ENCODE measurements at regions not wholly inside any gene's neighbourhood (a gene's known extent, or its start where the extent isn't known, plus 50 kb on each side); places are given as distances from the start of the nearest gene placed in this dataset.

DNA sequence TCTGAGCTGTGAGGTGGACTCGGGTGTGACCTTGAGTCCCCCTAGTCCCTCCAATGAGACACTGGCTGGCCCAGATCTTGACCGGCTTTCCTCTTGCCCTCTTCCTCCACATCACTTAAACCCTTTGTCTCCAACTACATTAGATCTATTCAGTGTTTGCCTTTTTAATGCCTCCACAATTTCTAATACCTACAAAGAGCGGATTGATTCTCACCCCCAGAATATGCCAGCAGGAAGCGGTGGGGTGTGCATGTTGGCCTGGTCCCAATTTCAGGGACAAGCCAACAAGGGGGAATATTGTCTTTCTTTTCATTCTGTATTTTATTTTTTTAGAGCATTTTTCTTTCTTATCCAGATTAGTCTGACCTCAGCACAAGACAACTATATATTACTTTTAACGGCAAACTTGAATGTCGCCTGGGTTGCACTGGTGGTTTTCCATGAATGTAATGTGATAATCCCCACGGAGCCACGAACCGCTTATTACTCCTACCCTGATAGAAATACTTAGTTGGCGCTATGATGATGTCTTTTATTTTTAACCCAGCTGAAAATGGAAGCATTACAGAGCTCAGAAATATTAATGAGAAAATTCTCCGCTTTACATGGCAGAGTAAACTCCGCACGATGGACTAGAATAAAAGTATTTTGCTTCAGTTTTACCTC lies 68.5 kb upstream of the MYO10 start:
- peaks cover 0 to 2% (median 0%) of the 10 kb centered on the region in 3 donors for H3K4me1 ChIP-seq (ENCODE audit: control insufficient read depth in 2 of 3, insufficient read depth in 2 of 3, low read depth in 1 of 3, low read length in 3 of 3)
- no peaks in the 10 kb centered on the region for H3K36me3 ChIP-seq (ENCODE audit: control insufficient read depth in 2 of 3, insufficient read depth in 3 of 3, low read length in 3 of 3)
- H3K27ac ChIP-seq (ENCODE audit: low read depth in 2 of 2, low read length in 2 of 2) = no peak overlapping the region
- no peak for DNase-seq
- H3K9me3 ChIP-seq (ENCODE audit: control insufficient read depth in 2 of 3, insufficient read depth in 1 of 3, low read length in 3 of 3) = no peaks in the 10 kb centered on the region
- H3K9ac ChIP-seq (ENCODE audit: low read length in 3 of 3) = no peak overlapping the region
- no peaks in the 10 kb centered on the region for H3K27me3 ChIP-seq (ENCODE audit: control insufficient read depth, insufficient read depth, low read length)
- TF ChIP-seq, protein P1, sequence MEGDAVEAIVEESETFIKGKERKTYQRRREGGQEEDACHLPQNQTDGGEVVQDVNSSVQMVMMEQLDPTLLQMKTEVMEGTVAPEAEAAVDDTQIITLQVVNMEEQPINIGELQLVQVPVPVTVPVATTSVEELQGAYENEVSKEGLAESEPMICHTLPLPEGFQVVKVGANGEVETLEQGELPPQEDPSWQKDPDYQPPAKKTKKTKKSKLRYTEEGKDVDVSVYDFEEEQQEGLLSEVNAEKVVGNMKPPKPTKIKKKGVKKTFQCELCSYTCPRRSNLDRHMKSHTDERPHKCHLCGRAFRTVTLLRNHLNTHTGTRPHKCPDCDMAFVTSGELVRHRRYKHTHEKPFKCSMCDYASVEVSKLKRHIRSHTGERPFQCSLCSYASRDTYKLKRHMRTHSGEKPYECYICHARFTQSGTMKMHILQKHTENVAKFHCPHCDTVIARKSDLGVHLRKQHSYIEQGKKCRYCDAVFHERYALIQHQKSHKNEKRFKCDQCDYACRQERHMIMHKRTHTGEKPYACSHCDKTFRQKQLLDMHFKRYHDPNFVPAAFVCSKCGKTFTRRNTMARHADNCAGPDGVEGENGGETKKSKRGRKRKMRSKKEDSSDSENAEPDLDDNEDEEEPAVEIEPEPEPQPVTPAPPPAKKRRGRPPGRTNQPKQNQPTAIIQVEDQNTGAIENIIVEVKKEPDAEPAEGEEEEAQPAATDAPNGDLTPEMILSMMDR (IDR thresholded peaks at IDR 0.05; ENCODE audit: borderline replicate concordance, extremely low read depth, insufficient read depth) = no peak
- intact Hi-C loops (cut with DNase I) = no loop called here
- no peak overlapping the region for H3K4me3 ChIP-seq (ENCODE audit: low read length in 3 of 3)
- no peak for FAIRE-seq

DNA sequence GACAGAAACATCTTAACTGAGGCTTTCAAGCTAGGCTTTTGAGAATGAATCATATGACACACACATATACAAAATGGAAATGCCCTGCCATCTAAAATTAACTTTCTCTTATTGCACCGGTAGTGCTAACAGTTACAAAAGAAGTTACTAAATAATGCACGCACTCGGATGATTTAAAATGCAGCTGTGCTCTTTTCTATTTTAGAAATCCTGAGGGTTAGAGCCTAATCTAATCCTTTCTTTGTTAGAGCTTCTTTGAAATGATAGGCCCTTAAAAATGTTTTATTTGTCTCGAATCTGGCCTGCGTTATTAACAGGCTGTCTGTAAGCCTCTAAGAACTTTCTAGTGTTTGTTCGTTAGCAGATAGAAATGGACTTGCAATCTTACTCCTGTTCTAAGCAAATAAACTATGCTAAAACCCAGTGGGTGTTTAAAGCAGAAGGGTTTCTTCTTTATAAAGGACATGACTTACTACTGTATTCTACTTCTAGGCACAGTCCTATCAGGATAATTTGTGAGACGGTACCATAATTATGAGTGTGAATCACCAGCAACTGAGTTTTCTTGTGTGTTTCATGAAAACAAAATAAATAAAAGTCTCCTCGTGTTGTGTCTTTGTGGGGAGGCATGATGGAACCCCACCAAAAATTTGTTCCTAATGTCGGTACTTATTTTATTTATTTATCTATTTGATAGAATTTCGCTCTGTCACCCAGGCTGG lies 69.2 kb upstream of the MYO10 start:
- H3K4me3 ChIP-seq (ENCODE audit: low read length in 3 of 3) = no peak overlapping the region
- no peak overlapping the region for H3K27ac ChIP-seq (ENCODE audit: low read depth in 2 of 2, low read length in 2 of 2)
- no peak overlapping the region for H3K9ac ChIP-seq (ENCODE audit: low read length in 3 of 3)

GRCh38 chr5:17012289-17012688 lies 76.2 kb upstream of the MYO10 start:
- Histone ChIP-seq H3K9me3 (ENCODE audit: control insufficient read depth in 2 of 3, insufficient read depth in 1 of 3, low read length in 3 of 3) (no peaks in the 10 kb centered on the region), H3K27ac (ENCODE audit: low read depth in 2 of 2, low read length in 2 of 2) (no peak overlapping the region), H3K4me1 (ENCODE audit: control insufficient read depth in 2 of 3, insufficient read depth in 2 of 3, low read depth in 1 of 3, low read length in 3 of 3) (no peaks in the 10 kb centered on the region), H3K4me3 (ENCODE audit: low read length in 3 of 3) (no peak overlapping the region), H3K27me3 (ENCODE audit: control insufficient read depth, insufficient read depth, low read length) (no peaks in the 10 kb centered on the region), H3K9ac (ENCODE audit: low read length in 3 of 3) (no peak overlapping the region), H3K36me3 (ENCODE audit: control insufficient read depth in 2 of 3, insufficient read depth in 3 of 3, low read length in 3 of 3) (no peaks in the 10 kb centered on the region)
- TF ChIP-seq, protein P1 (IDR thresholded peaks at IDR 0.05; ENCODE audit: borderline replicate concordance, extremely low read depth, insufficient read depth) = no peak
- DNase-seq = no peak
- intact Hi-C loops (cut with DNase I) = no loop called here
- FAIRE-seq = no peak

More for the DNA sequence above, 69.2 kb upstream of the MYO10 start:
- FAIRE-seq (no peak), DNase-seq (no peak)
- Histone ChIP-seq H3K27me3 (ENCODE audit: control insufficient read depth, insufficient read depth, low read length) (no peaks in the 10 kb centered on the region), H3K36me3 (ENCODE audit: control insufficient read depth in 2 of 3, insufficient read depth in 3 of 3, low read length in 3 of 3) (no peaks in the 10 kb centered on the region), H3K9me3 (ENCODE audit: control insufficient read depth in 2 of 3, insufficient read depth in 1 of 3, low read length in 3 of 3) (no peaks in the 10 kb centered on the region), H3K4me1 (ENCODE audit: control insufficient read depth in 2 of 3, insufficient read depth in 2 of 3, low read depth in 1 of 3, low read length in 3 of 3) (peaks cover 0 to 2% (median 0%) of the 10 kb centered on the region in 3 donors)
- TF ChIP-seq, protein P1 (IDR thresholded peaks at IDR 0.05; ENCODE audit: borderline replicate concordance, extremely low read depth, insufficient read depth) = no peak
- intact Hi-C loops (cut with DNase I) = no loop called here

All from kidney (tissue), 13 donors.